Glomerular endothelial cell (primary cell): ENCODE measurements at regions not wholly inside any gene's neighbourhood (a gene's known extent, or its start where the extent isn't known, plus 50 kb on each side); places are given as distances from the start of the nearest gene placed in this dataset.

Experiments used
- DNase-seq: peaks from one replicate; pipeline ENCODE4 v3.0.0-alpha.2; 2011; ENCODE audit warnings: low read depth, low spot score; ENCODE audit errors: extremely low read depth

- DNase-seq, result no peak
These were observed 100.7 kb upstream of the ZNF469 start for GRCh38 chr16:88281858-88282563.

- no peak for DNase-seq
These were observed 100.0 kb upstream of the ZNF469 start for GRCh38 chr16:88282564-88283395.

GRCh38 chr16:88283596-88283995 lies 99.2 kb upstream of the ZNF469 start:
- no peak for DNase-seq

GRCh38 chr16:88284101-88284500 lies 98.7 kb upstream of the ZNF469 start:
- DNase-seq, result no peak

- no peak for DNase-seq
These were observed 97.9 kb upstream of the ZNF469 start for GRCh38 chr16:88284626-88285513.

- DNase-seq, result no peak
These were observed 97.3 kb upstream of the ZNF469 start for GRCh38 chr16:88285514-88285822.

GRCh38 chr16:88286301-88286923 lies 96.3 kb upstream of the ZNF469 start:
- DNase-seq, result no peak

- DNase-seq, result no peak
These were observed 95.5 kb upstream of the ZNF469 start for GRCh38 chr16:88287219-88287618.

GRCh38 chr16:88288303-88288702 lies 94.5 kb upstream of the ZNF469 start:
- DNase-seq, result no peak

- no peak for DNase-seq
These were observed 93.8 kb upstream of the ZNF469 start for GRCh38 chr16:88289001-88289400.

GRCh38 chr16:88289561-88289960 lies 93.2 kb upstream of the ZNF469 start:
- no peak for DNase-seq

- DNase-seq, result no peak
These were observed 92.8 kb upstream of the ZNF469 start for GRCh38 chr16:88289968-88290401.

- DNase-seq, result no peak
These were observed 91.6 kb upstream of the ZNF469 start for GRCh38 chr16:88290850-88291830.

- no peak for DNase-seq
These were observed 90.5 kb upstream of the ZNF469 start for GRCh38 chr16:88292007-88292970.

GRCh38 chr16:88293097-88293496 lies 89.7 kb upstream of the ZNF469 start:
- DNase-seq, result no peak

- no peak for DNase-seq
These were observed 86.9 kb upstream of the ZNF469 start for GRCh38 chr16:88295671-88296436.

- no peak for DNase-seq
These were observed 86.2 kb upstream of the ZNF469 start for GRCh38 chr16:88296437-88297177.
